ENCODE measurements at regions not wholly inside any gene's neighbourhood (a gene's known extent, or its start where the extent isn't known, plus 50 kb on each side); places are given as distances from the start of the nearest gene placed in this dataset.

GRCh38 chr2:12161085-12161484 lies 414.7 kb downstream of the LPIN1 start:
- Mint-ChIP-seq H3K4me1 (ENCODE audit: low read depth) (peaks cover 6% of the 10 kb centered on the region), H3K36me3 (ENCODE audit: low read depth) (no peaks in the 10 kb centered on the region; the same call in 1 of the 2 replicates), H3K4me3 (no peak overlapping the region), H3K9me3 (no peaks in the 10 kb centered on the region), H3K27me3 (ENCODE audit: insufficient read depth) (peaks cover 10% of the 10 kb centered on the region), H3K27ac (no peak overlapping the region)
- DNase-seq: no peak
- TF ChIP-seq CTCF (IDR thresholded peaks at IDR 0.05): no peak

- no peak for DNase-seq
- H3K27ac Mint-ChIP-seq: no peak overlapping the region
These were observed 416.1 kb downstream of the LPIN1 start for GRCh38 chr2:12162269-12163247.

GRCh38 chr2:12163866-12164265 lies 417.4 kb downstream of the LPIN1 start:
- Mint-ChIP-seq H3K27ac (no peak overlapping the region), H3K4me3 (no peak overlapping the region), H3K27me3 (ENCODE audit: insufficient read depth) (peaks cover 10% of the 10 kb centered on the region), H3K4me1 (ENCODE audit: low read depth) (peaks cover 14% of the 10 kb centered on the region), H3K36me3 (ENCODE audit: low read depth) (no peaks in the 10 kb centered on the region; the same call in 1 of the 2 replicates), H3K9me3 (no peaks in the 10 kb centered on the region)
- no peak for DNase-seq
- no peak for TF ChIP-seq CTCF (IDR thresholded peaks at IDR 0.05)

More at GRCh38 chr2:12162269-12163247, 416.1 kb downstream of the LPIN1 start:
- no peaks in the 10 kb centered on the region for H3K9me3 Mint-ChIP-seq
- H3K36me3 Mint-ChIP-seq (ENCODE audit: low read depth): no peaks in the 10 kb centered on the region; the same call in 1 of the 2 replicates
- TF ChIP-seq CTCF (IDR thresholded peaks at IDR 0.05): no peak
- no peak overlapping the region for H3K4me3 Mint-ChIP-seq
- peaks cover under 1% of the 10 kb centered on the region; the same call in 1 of the 2 replicates for H3K4me1 Mint-ChIP-seq (ENCODE audit: low read depth)
- peaks cover 10% of the 10 kb centered on the region for H3K27me3 Mint-ChIP-seq (ENCODE audit: insufficient read depth)

- H3K4me3 Mint-ChIP-seq: no peak overlapping the region
- peaks cover 8% of the 10 kb centered on the region for H3K27me3 Mint-ChIP-seq (ENCODE audit: insufficient read depth)
- peaks cover 22% of the 10 kb centered on the region for H3K4me1 Mint-ChIP-seq (ENCODE audit: low read depth)
- DNase-seq: no peak
- no peak for TF ChIP-seq CTCF (IDR thresholded peaks at IDR 0.05)
- no peak overlapping the region for H3K27ac Mint-ChIP-seq
- H3K9me3 Mint-ChIP-seq: no peaks in the 10 kb centered on the region
- no peaks in the 10 kb centered on the region; the same call in 1 of the 2 replicates for H3K36me3 Mint-ChIP-seq (ENCODE audit: low read depth)
These were observed 418.3 kb downstream of the LPIN1 start for GRCh38 chr2:12164689-12165088.

GRCh38 chr2:12167525-12168317 lies 421.3 kb downstream of the LPIN1 start:
- TF ChIP-seq CTCF (IDR thresholded peaks at IDR 0.05): no peak; the same call in 1 of the 2 replicates
- DNase-seq: no peak
- no peaks in the 10 kb centered on the region for H3K36me3 Mint-ChIP-seq (ENCODE audit: low read depth)
- H3K27ac Mint-ChIP-seq: no peak overlapping the region
- peaks cover 31% of the 10 kb centered on the region for H3K4me1 Mint-ChIP-seq (ENCODE audit: low read depth)
- no peaks in the 10 kb centered on the region for H3K9me3 Mint-ChIP-seq
- H3K27me3 Mint-ChIP-seq (ENCODE audit: insufficient read depth): peaks cover 5% of the 10 kb centered on the region
- H3K4me3 Mint-ChIP-seq: no peak overlapping the region

Measured in HFFc6 (cell line).